Neuronal stem cell (in vitro differentiated cells): ENCODE measurements at regions not wholly inside any gene's neighbourhood (a gene's known extent, or its start where the extent isn't known, plus 50 kb on each side); places are given as distances from the start of the nearest gene placed in this dataset.
"Not testable (repeated sequence)": the region's sequence is repeated elsewhere in the genome, so short reads cannot be mapped to it uniquely, and the experiment has no call there.

ENCODE experiments used
- DNase-seq: peaks from one replicate; pipeline ENCODE4 v3.0.0-alpha.2; 2013; ENCODE audit warnings: low spot score
- H2AFZ ChIP-seq: one replicate; pipeline ENCODE4 v1.6.1; 2013; ENCODE audit warnings: mild to moderate bottlenecking, low read length, inconsistent platforms
- H2AK5ac ChIP-seq: 2 replicates; pipeline ENCODE4 v1.6.1; 2013; ENCODE audit warnings: low read depth, mild to moderate bottlenecking, inconsistent platforms, low read length, moderate library complexity, mixed read lengths
- H2BK120ac ChIP-seq: 2 replicates; pipeline ENCODE4 v1.6.1; 2013; ENCODE audit warnings: low read depth, mild to moderate bottlenecking, inconsistent platforms, low read length, moderate library complexity, mixed read lengths
- H2BK12ac ChIP-seq: one replicate; pipeline ENCODE4 v1.6.1; 2013; ENCODE audit warnings: low read length, inconsistent platforms
- H2BK15ac ChIP-seq: 2 replicates; pipeline ENCODE4 v1.6.1; 2013; ENCODE audit warnings: mild to moderate bottlenecking, low read length, inconsistent platforms, mixed read lengths
- H2BK5ac ChIP-seq: one replicate; pipeline ENCODE4 v1.6.1; 2013; ENCODE audit warnings: inconsistent platforms, mild to moderate bottlenecking, low read length, moderate library complexity
- H3K14ac ChIP-seq: one replicate; pipeline ENCODE4 v1.6.1; 2013; ENCODE audit warnings: low read length, inconsistent platforms
- H3K18ac ChIP-seq: 2 replicates; pipeline ENCODE4 v1.6.1; 2013; ENCODE audit warnings: low read length, inconsistent platforms
- H3K23ac ChIP-seq: 2 replicates; pipeline ENCODE4 v1.6.1; 2013; ENCODE audit warnings: low read depth, mild to moderate bottlenecking, mixed read lengths, low read length, inconsistent platforms; ENCODE audit not compliant: poor library complexity
- H3K27ac ChIP-seq: replicated peaks from 3 replicates; pipeline ENCODE4 v1.5.1; 2013; ENCODE audit warnings: low read length, inconsistent platforms
- H3K27me3 ChIP-seq, 3 experiments: 2 replicates each; pipeline ENCODE4 v1.6.1; 2013; ENCODE audit warnings: low read length in 3 of 3, mild to moderate bottlenecking in 2 of 3, inconsistent platforms in 1 of 3, low read depth in 1 of 3, mixed read lengths in 1 of 3, moderate library complexity in 1 of 3; ENCODE audit not compliant: control insufficient read depth in 3 of 3, insufficient read depth in 3 of 3
- H3K36me3 ChIP-seq, 2 donors: replicated peaks in 1 of 2; 2 replicates each; pipeline ENCODE4 v1.6.1; 2013; ENCODE audit warnings: low read length in 2 of 2; ENCODE audit not compliant: control insufficient read depth in 2 of 2, insufficient read depth in 2 of 2
- H3K4ac ChIP-seq: 2 replicates; pipeline ENCODE4 v1.6.1; 2013; ENCODE audit warnings: inconsistent platforms, mild to moderate bottlenecking, low read length, moderate library complexity
- H3K4me1 ChIP-seq, 2 donors: 1 replicate in 1 of 2; 2 replicates in 1 of 2; pipeline ENCODE4 v1.6.1; 2013; ENCODE audit warnings: low read length in 2 of 2, low read depth in 1 of 2; ENCODE audit not compliant: control insufficient read depth in 2 of 2, insufficient read depth in 1 of 2
- H3K4me2 ChIP-seq: one replicate; pipeline ENCODE4 v1.6.1; 2013; ENCODE audit warnings: mild to moderate bottlenecking, low read length, inconsistent platforms; ENCODE audit not compliant: insufficient read depth, poor library complexity, severe bottlenecking
- H3K4me3 ChIP-seq, 2 donors: 2 replicates each; pipeline ENCODE4 v1.5.1; 2013; ENCODE audit warnings: low read length in 2 of 2, mild to moderate bottlenecking in 2 of 2, inconsistent platforms in 1 of 2, moderate library complexity in 1 of 2
- H3K79me1 ChIP-seq: one replicate; pipeline ENCODE4 v1.6.1; 2013; ENCODE audit warnings: low read depth, mild to moderate bottlenecking, inconsistent platforms, low read length, moderate library complexity
- H3K9ac ChIP-seq: one replicate; pipeline ENCODE4 v1.6.1; 2013; ENCODE audit warnings: mild to moderate bottlenecking, low read depth, low read length, inconsistent platforms; ENCODE audit not compliant: poor library complexity
- H3K9me3 ChIP-seq, 2 donors: replicated peaks in 1 of 2; 2 replicates each; pipeline versions ENCODE3 to v1.6.1; 2013; ENCODE audit warnings: low read length in 2 of 2, mild to moderate bottlenecking in 2 of 2, inconsistent platforms in 1 of 2, low read depth in 1 of 2, mixed read lengths in 1 of 2, moderate library complexity in 1 of 2; ENCODE audit not compliant: control insufficient read depth in 2 of 2, insufficient read depth in 1 of 2
- H4K8ac ChIP-seq: one replicate; pipeline ENCODE4 v1.6.1; 2013; ENCODE audit warnings: low read depth, mild to moderate bottlenecking, inconsistent platforms, low read length, moderate library complexity
- H4K91ac ChIP-seq: one replicate; pipeline ENCODE4 v1.6.1; 2013; ENCODE audit warnings: low read length, low read depth, mild to moderate bottlenecking, inconsistent platforms; ENCODE audit not compliant: poor library complexity
- WGBS, 2 donors: extraction: QIAGEN DNeasy Blood & Tissue Kit; methylation state at CpG; one replicate each; pipeline ENCODE4 v1.1.7; 2013; ENCODE audit warnings: missing lambda C conversion rate in 2 of 2, mixed read lengths in 1 of 2; ENCODE audit not compliant: insufficient read length in 2 of 2, insufficient replicate concordance in 1 of 2; ENCODE audit errors: extremely low coverage in 2 of 2; 5-methylcytosine and 5-hydroxymethylcytosine counted together

- not testable (repeated sequence) for H3K4me2 ChIP-seq, H2BK15ac ChIP-seq, H2BK12ac ChIP-seq, H3K27me3 ChIP-seq, H3K18ac ChIP-seq, H3K23ac ChIP-seq, H3K9ac ChIP-seq, H3K36me3 ChIP-seq, H2BK5ac ChIP-seq, H3K9me3 ChIP-seq, H3K4me3 ChIP-seq, H3K14ac ChIP-seq, H3K4ac ChIP-seq, DNase-seq, H2AFZ ChIP-seq, H3K27ac ChIP-seq, H2AK5ac ChIP-seq, H3K79me1 ChIP-seq, H4K91ac ChIP-seq, H2BK120ac ChIP-seq, H4K8ac ChIP-seq, H3K4me1 ChIP-seq
- WGBS, 2 donors: no CpG with 5 or more reads among the region's 3 CpGs
These were observed 491.0 kb downstream of the MED13L start for GRCh38 chr12:115786490-115786889.

DNA sequence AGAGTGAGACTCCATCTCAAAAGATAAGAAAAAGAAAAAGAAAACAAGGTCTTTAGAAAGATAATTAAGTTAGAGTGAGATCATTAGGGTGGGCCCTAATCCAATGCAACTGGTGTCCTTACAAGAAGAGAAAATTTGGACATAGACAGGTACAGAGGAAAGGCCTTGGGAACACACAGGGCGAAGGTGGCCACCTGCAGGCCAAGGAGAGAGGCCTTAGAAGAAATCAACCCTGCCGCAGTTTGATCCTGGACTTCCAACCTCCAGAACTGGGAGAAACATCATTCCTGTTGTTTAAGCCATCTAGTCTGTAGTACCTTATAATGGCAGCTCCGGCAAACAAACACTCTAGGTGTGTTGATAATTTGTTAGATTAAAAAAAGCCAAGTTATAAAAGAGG is 491.9 kb downstream of the MED13L start:
- Histone ChIP-seq H2BK15ac (no peak overlapping the region), H3K14ac (no peak overlapping the region), H3K27me3 (no peaks in the 10 kb centered on the region), H2AFZ (no peak overlapping the region), H3K79me1 (no peaks in the 10 kb centered on the region), H3K4me1 (peaks cover 0 to 1% of the 10 kb centered on the region in 2 donors), H3K4ac (no peak overlapping the region), H2AK5ac (no peak overlapping the region), H4K91ac (no peak overlapping the region), H3K18ac (no peak overlapping the region), H3K4me2 (no peak overlapping the region), H3K9ac (no peak overlapping the region), H2BK120ac (no peak overlapping the region), H3K27ac (no peak overlapping the region), H2BK5ac (no peak overlapping the region), H3K36me3 (no peaks in the 10 kb centered on the region), H3K4me3 (no peak overlapping the region), H4K8ac (no peak overlapping the region), H2BK12ac (no peak overlapping the region), H3K23ac (no peak overlapping the region), H3K9me3 (no peaks in the 10 kb centered on the region)
- DNase-seq: no peak
- no CpG with 5 or more reads among the region's 3 CpGs for WGBS, 2 donors

GRCh38 chr12:115776399-115776798 is 501.1 kb downstream of the MED13L start:
- Histone ChIP-seq H3K14ac (no peak overlapping the region), H3K27me3 (no peaks in the 10 kb centered on the region), H3K36me3 (no peaks in the 10 kb centered on the region), H2AK5ac (no peak overlapping the region), H3K4me1 (no peaks in the 10 kb centered on the region), H4K8ac (no peak overlapping the region), H3K79me1 (no peaks in the 10 kb centered on the region), H2BK120ac (no peak overlapping the region), H4K91ac (no peak overlapping the region), H2BK5ac (no peak overlapping the region), H3K23ac (no peak overlapping the region), H3K4me2 (no peak overlapping the region), H2BK15ac (no peak overlapping the region), H3K9ac (no peak overlapping the region), H2AFZ (no peak overlapping the region), H3K27ac (no peak overlapping the region), H3K9me3 (no peaks in the 10 kb centered on the region), H3K4ac (no peak overlapping the region), H2BK12ac (no peak overlapping the region), H3K18ac (no peak overlapping the region), H3K4me3 (no peak overlapping the region)
- no CpG with 5 or more reads among the region's 1 CpG for WGBS, 2 donors
- DNase-seq: no peak

GRCh38 chr12:115774148-115774895 is 503.2 kb downstream of the MED13L start:
- Histone ChIP-seq H3K9me3 (no peaks in the 10 kb centered on the region), H2AK5ac (no peak overlapping the region), H3K9ac (no peak overlapping the region), H2BK120ac (no peak overlapping the region), H2BK5ac (no peak overlapping the region), H3K18ac (no peak overlapping the region), H3K4me2 (no peak overlapping the region), H2BK12ac (no peak overlapping the region), H4K8ac (no peak overlapping the region), H3K36me3 (no peaks in the 10 kb centered on the region), H4K91ac (no peak overlapping the region), H3K27me3 (no peaks in the 10 kb centered on the region), H3K4me3 (no peak overlapping the region), H3K4me1 (no peaks in the 10 kb centered on the region), H2AFZ (no peak overlapping the region), H3K4ac (no peak overlapping the region), H3K79me1 (no peaks in the 10 kb centered on the region), H3K14ac (no peak overlapping the region), H2BK15ac (no peak overlapping the region), H3K23ac (no peak overlapping the region), H3K27ac (no peak overlapping the region)
- no CpG with 5 or more reads among the region's 9 CpGs for WGBS, 2 donors
- DNase-seq: no peak
